K562 (cell line): ENCODE measurements at regions not wholly inside any gene's neighbourhood (a gene's known extent, or its start where the extent isn't known, plus 50 kb on each side); places are given as distances from the start of the nearest gene placed in this dataset.
A peak's percentile ranks its signal among the peaks of the same experiment; 100 is the strongest.

Source experiments
- ATAC-seq: fragments of 200-7000 bp; cut with Tn5 transposase; 3 replicates; pipeline ENCODE4 v1.9.1; 2020; ENCODE audit warnings: moderate library complexity
- BruUV-seq: library from RNA; stranded (reverse); fragments of 400-500 nt; replicated peaks from 2 replicates; lab custom pipeline; 2021; lab: Mats Ljungman, UMichigan
- CTCF ChIA-PET: fragments of 300-600 bp; formaldehyde crosslinking; extraction: SDS; loops from one replicate; lab custom pipeline; 2021; ENCODE audit warnings: low intra/inter-chr PET ratio; lab: Yijun Ruan, JAX
- POLR2A ChIA-PET: fragments of 300-600, 350-650 bp; sonication (Branson Sonifier 250); formaldehyde crosslinking; extraction: SDS; loops from one replicate; lab custom pipeline; 2021; ENCODE audit warnings: antibody characterized with exemption, inconsistent platforms; lab: Yijun Ruan, JAX
- DNase-seq, 4 experiments: peaks; one replicate each; pipeline versions ENCODE4 v3.0.0 to v3.0.0-alpha.2; 2011 to 2018; ENCODE audit warnings: low spot score in 3 of 4, mixed read lengths in 3 of 4; ENCODE audit errors: extremely low read depth in 1 of 4
- FAIRE-seq: peaks from 2 replicates; lab custom pipeline; 2011; peaks lifted over from hg19 to GRCh38; lab: Jason Lieb, UNC
- H2AFZ ChIP-seq: 2 replicates; pipeline ENCODE4 v1.6.0; 2011; ENCODE audit warnings: low read depth, low read length, control low read depth, inconsistent platforms
- H3K27ac ChIP-seq: fragments of 200-600 bp; 3 replicates; pipeline ENCODE4 v1.8.0; 2011; ENCODE audit warnings: low read depth, mild to moderate bottlenecking, control low read depth, inconsistent platforms, low read length, moderate library complexity, mixed read lengths; ENCODE audit errors: extremely low read depth
- H3K27me3 ChIP-seq, 2 experiments: fragments of 300-600 bp in 1 of 2; 2 replicates in 1 of 2; 3 replicates in 1 of 2; pipeline versions ENCODE4 v1.6.0 to v1.8.0; 2011; ENCODE audit warnings: inconsistent platforms in 2 of 2, low read length in 2 of 2, mild to moderate bottlenecking in 1 of 2, mixed read lengths in 1 of 2, moderate library complexity in 1 of 2; ENCODE audit not compliant: control insufficient read depth in 2 of 2, insufficient read depth in 2 of 2
- H3K36me3 ChIP-seq: fragments of 300-600 bp; 3 replicates; pipeline ENCODE4 v1.8.0; 2011; ENCODE audit warnings: mild to moderate bottlenecking, low read length, inconsistent platforms; ENCODE audit not compliant: control insufficient read depth, insufficient read depth
- H3K4me1 ChIP-seq, 2 experiments: fragments of 200-600 bp in 1 of 2; replicated peaks in 1 of 2; 2 replicates in 1 of 2; 3 replicates in 1 of 2; pipeline versions ENCODE4 v1.5.1 to v1.8.0; 2011; ENCODE audit warnings: inconsistent platforms in 2 of 2, low read length in 2 of 2, mild to moderate bottlenecking in 1 of 2, mixed read lengths in 1 of 2, moderate library complexity in 1 of 2; ENCODE audit not compliant: control insufficient read depth in 2 of 2, insufficient read depth in 2 of 2
- H3K4me2 ChIP-seq: 2 replicates; pipeline ENCODE4 v1.6.1; 2011; ENCODE audit warnings: low read length, control low read depth, inconsistent platforms, mixed read lengths; ENCODE audit not compliant: insufficient read depth
- H3K4me3 ChIP-seq: fragments of 200-600 bp; sonication (generic), shearing (Covaris generic); 2 replicates; pipeline ENCODE4 v1.5.1; 2016; ENCODE audit warnings: control low read depth, inconsistent platforms
- H3K79me2 ChIP-seq: fragments of 200-600 bp; 3 replicates; pipeline ENCODE4 v1.8.0; 2011; ENCODE audit warnings: low read length, inconsistent platforms; ENCODE audit not compliant: control insufficient read depth, insufficient read depth
- H3K9ac ChIP-seq, 2 experiments: 2 replicates each; pipeline versions ENCODE4 v1.6.0 to v1.6.1; 2011; ENCODE audit warnings: low read depth in 2 of 2, low read length in 2 of 2, control low read depth in 1 of 2, inconsistent platforms in 1 of 2, mild to moderate bottlenecking in 1 of 2, mixed read lengths in 1 of 2; ENCODE audit not compliant: insufficient read depth in 1 of 2
- H3K9me1 ChIP-seq: one replicate; pipeline ENCODE4 v1.6.0; 2011; ENCODE audit warnings: inconsistent platforms, mild to moderate bottlenecking, low read length, moderate library complexity; ENCODE audit not compliant: control insufficient read depth, insufficient read depth
- H3K9me3 ChIP-seq: replicated peaks from 2 replicates; pipeline ENCODE4 v1.5.1; 2011; ENCODE audit warnings: low read depth, low read length, inconsistent platforms; ENCODE audit not compliant: control insufficient read depth, insufficient read depth
- H4K20me1 ChIP-seq: replicated peaks from 2 replicates; pipeline ENCODE4 v1.6.1; 2011; ENCODE audit warnings: low read length, inconsistent platforms, mixed read lengths; ENCODE audit not compliant: control insufficient read depth, insufficient read depth
- ATF6 ChIP-seq: sonication (generic); formaldehyde crosslinking; IDR thresholded peaks from 2 replicates; pipeline ENCODE4 v1.4.0; 2020; ENCODE audit warnings: mild to moderate bottlenecking, missing genetic modification reagents
- BCOR ChIP-seq: fragments of 450-650 bp; IDR thresholded peaks from 2 replicates; pipeline ENCODE4 v1.6.1; 2016
- ETV1 ChIP-seq: fragments of 450-650 bp; conservative IDR thresholded peaks from 2 replicates; pipeline ENCODE4 v1.6.1; 2016; ENCODE audit warnings: missing genetic modification characterization, control low read depth, low read depth, missing compliant biosample characterization
- EWSR1 ChIP-seq: fragments of 450-650 bp; IDR thresholded peaks from 2 replicates; pipeline ENCODE4 v1.6.1; 2018; ENCODE audit warnings: borderline replicate concordance, mild to moderate bottlenecking, low read depth, moderate library complexity; ENCODE audit not compliant: partially characterized antibody
- GTF3C2 ChIP-seq: IDR thresholded peaks from 3 replicates; pipeline ENCODE4 v1.6.1; 2011; ENCODE audit warnings: borderline replicate concordance, mild to moderate bottlenecking, moderate library complexity; ENCODE audit not compliant: insufficient read length; ENCODE audit errors: extremely low read depth
- POLR2B ChIP-seq: fragments of 450-650 bp; IDR thresholded peaks from 2 replicates; pipeline ENCODE4 v1.6.1; 2018; ENCODE audit warnings: low read depth; ENCODE audit not compliant: partially characterized antibody
- RFX1 ChIP-seq: fragments of 450-650 bp; IDR thresholded peaks from 2 replicates; pipeline ENCODE4 v1.6.1; 2016; ENCODE audit warnings: mild to moderate bottlenecking, moderate library complexity
- SRSF7 ChIP-seq: fragments of 200-400 bp; formaldehyde crosslinking; optimal IDR thresholded peaks from 2 replicates; pipeline ENCODE3; 2017; ENCODE audit warnings: mild to moderate bottlenecking, low read depth, low read length
- ZNF253 ChIP-seq: fragments of 250-450 bp; sonication (Bioruptor Pico); conservative IDR thresholded peaks from 2 replicates; pipeline ENCODE4 v1.6.1; 2021; ENCODE audit warnings: mild to moderate bottlenecking
- ZNF707 ChIP-seq: fragments of 250-450 bp; sonication (Bioruptor Pico); conservative IDR thresholded peaks from 2 replicates; pipeline ENCODE4 v1.8.0; 2022; ENCODE audit warnings: inconsistent platforms, mild to moderate bottlenecking, moderate library complexity
- WGBS: fragments of 100-300 bp; shearing (Covaris generic); methylation state at CpG from one replicate; pipeline ENCODE4 v1.1.6; 2016; ENCODE audit warnings: low coverage, mixed read lengths; ENCODE audit not compliant: insufficient coverage; ENCODE audit errors: missing lambda C conversion rate; 5-methylcytosine and 5-hydroxymethylcytosine counted together
- in situ Hi-C: fragments of 300-500 bp; cut with MboI; formaldehyde crosslinking; loops from 4 replicates; pipeline ENCODE4 v1.15.0; 2018; ENCODE audit warnings: inconsistent platforms, mixed read lengths
- intact Hi-C: fragments of 100-400 bp; cut with micrococcal nuclease; formaldehyde crosslinking; loops from 2 replicates; pipeline ENCODE4 v1.14.2; 2022

DNA sequence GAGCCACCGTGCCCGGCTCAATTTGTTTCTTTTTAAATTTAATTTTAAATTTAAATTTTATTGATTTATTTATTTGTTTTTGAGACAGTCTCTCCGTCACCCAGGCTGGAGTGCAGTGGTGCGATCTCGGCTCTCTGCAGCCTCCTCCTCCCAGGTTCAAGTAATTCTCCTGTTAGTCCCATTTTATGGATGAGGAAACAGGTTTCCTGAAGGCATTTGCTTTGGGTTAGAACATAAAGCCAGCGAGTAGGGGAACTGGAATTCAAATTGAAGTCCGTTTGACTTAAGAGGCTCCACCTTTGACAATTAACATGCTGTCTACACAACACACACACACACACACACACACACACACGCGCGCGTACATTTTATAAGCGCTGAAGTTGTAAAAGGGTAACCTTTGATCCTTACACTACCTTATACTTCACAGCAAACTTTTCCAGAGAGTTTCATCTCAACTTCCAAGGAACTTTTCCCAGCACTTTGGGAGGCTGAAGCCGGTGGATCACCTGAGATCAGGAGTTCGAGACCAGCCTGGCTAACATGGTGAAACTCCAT lies 232.0 kb downstream of the BCAS1 start:
- CTCF ChIA-PET = no interaction called here
- POLR2A ChIA-PET = no interaction called here
- in situ Hi-C loops = no loop called here
- TF ChIP-seq ZNF253 (CRISPR knock-in tag) (no peak), ATF6 (CRISPR knock-in tag) (no peak), ETV1 (tag) (no peak), ZNF707 (CRISPR knock-in tag) (no peak), EWSR1 (peak; percentile 31), SRSF7 (no peak), BCOR (no peak), GTF3C2 (no peak), POLR2B (no peak), RFX1 (no peak)

More for the DNA sequence above, 232.0 kb downstream of the BCAS1 start:
- Histone ChIP-seq H3K4me2 (no peak overlapping the region), H3K9me3 (no peaks in the 10 kb centered on the region), H3K27me3 (no peaks in the 10 kb centered on the region), H3K79me2 (no peaks in the 10 kb centered on the region), H2AFZ (no peak overlapping the region), H3K9me1 (no peaks in the 10 kb centered on the region), H3K36me3 (no peaks in the 10 kb centered on the region), H3K9ac (no peak overlapping the region), H3K27ac (no peak overlapping the region), H3K4me1 (no peaks in the 10 kb centered on the region; a peak in 1 of 5 replicates), H3K4me3 (no peak overlapping the region), H4K20me1 (no peaks in the 10 kb centered on the region)
- FAIRE-seq = no peak
- WGBS = 65% methylated on average over 14 of the region's 14 CpGs
- ATAC-seq = no peak
- intact Hi-C loops = no loop called here
- no peak for DNase-seq
- BruUV-seq = no TSS peak
